ENCODE measurements at regions not wholly inside any gene's neighbourhood (a gene's known extent, or its start where the extent isn't known, plus 50 kb on each side); places are given as distances from the start of the nearest gene placed in this dataset.

GRCh38 chr1:234899041-234899729 lies 229.5 kb downstream of the TOMM20 start:
- ChIA-PET POLR2A (no interaction called here), CTCF (interaction anchor here (0.6 to 1.0 kb wide), 2 partner anchors 28 to 729 kb away, joined by 3 to 5 read pairs; no protein-coding TSS in a partner anchor)
- no peak overlapping the region for H3K27ac ChIP-seq (ENCODE audit: extremely low read depth, low read depth, low read length)
- H3K36me3 ChIP-seq (ENCODE audit: control insufficient read depth in 2 of 2, insufficient read depth in 1 of 2, low read length in 2 of 2): no peaks in the 10 kb centered on the region
- no peak overlapping the region for H3K4me3 ChIP-seq (ENCODE audit: low read depth, low read length)
- no peaks in the 10 kb centered on the region for H3K9me3 ChIP-seq (ENCODE audit: control insufficient read depth, insufficient read depth, low read depth, low read length)
- TF ChIP-seq ZNF292 (tag by site-specific recombination; IDR thresholded peaks at IDR 0.05; ENCODE audit: borderline replicate concordance, low read depth) (no peak), KLF17 (tag by site-specific recombination; IDR thresholded peaks at IDR 0.05) (peak; percentile 90), ZNF426 (tag by site-specific recombination; IDR thresholded peaks at IDR 0.05) (no peak), CTCF (tag by site-specific recombination; IDR thresholded peaks at IDR 0.05) (no peak), ZSCAN16 (tag by site-specific recombination; IDR thresholded peaks at IDR 0.05) (no peak), ZNF239 (tag by site-specific recombination; IDR thresholded peaks at IDR 0.05) (no peak), ZNF529 (tag by site-specific recombination; IDR thresholded peaks at IDR 0.05; ENCODE audit: insufficient replicate concordance) (no peak), ZNF24 (tag by site-specific recombination; IDR thresholded peaks at IDR 0.05) (no peak), ELK4 (IDR thresholded peaks at IDR 0.05; ENCODE audit: borderline replicate concordance, low read depth, low read length) (no peak), ZBTB21 (tag by site-specific recombination; IDR thresholded peaks at IDR 0.05) (no peak), SCRT1 (tag by site-specific recombination; IDR thresholded peaks at IDR 0.05; ENCODE audit: borderline replicate concordance) (no peak), ZNF555 (tag by site-specific recombination; conservative IDR thresholded peaks at IDR 0.05) (no peak), ZBTB20 (tag by site-specific recombination; IDR thresholded peaks at IDR 0.05) (peak; percentile 75), ZNF350 (tag by site-specific recombination; IDR thresholded peaks at IDR 0.05) (no peak), REPIN1 (tag by site-specific recombination; IDR thresholded peaks at IDR 0.05; ENCODE audit: low read depth) (no peak), ZXDB (tag by site-specific recombination; IDR thresholded peaks at IDR 0.05) (no peak), ZNF654 (tag by site-specific recombination; IDR thresholded peaks at IDR 0.05; ENCODE audit: low read depth) (no peak), GLIS1 (tag by site-specific recombination; IDR thresholded peaks at IDR 0.05) (0 out of 2 replicates have a peak, but pooled peaks have one; percentile 7), ZNF274 (IDR thresholded peaks at IDR 0.05; ENCODE audit: low read length) (no peak), ZNF274 (tag by site-specific recombination; IDR thresholded peaks at IDR 0.05; ENCODE audit: borderline replicate concordance) (no peak), OSR2 (tag by site-specific recombination; IDR thresholded peaks at IDR 0.05) (no peak), ZNF2 (tag by site-specific recombination; IDR thresholded peaks at IDR 0.05) (no peak), ZBTB1 (tag by site-specific recombination; IDR thresholded peaks at IDR 0.05) (no peak), SP2 (tag by site-specific recombination; IDR thresholded peaks at IDR 0.05) (no peak), HOXD13 (CRISPR knock-in tag; IDR thresholded peaks at IDR 0.05; ENCODE audit: borderline replicate concordance) (no peak), ZNF335 (tag by site-specific recombination; conservative IDR thresholded peaks at IDR 0.05) (no peak), KLF7 (tag by site-specific recombination; IDR thresholded peaks at IDR 0.05; ENCODE audit: borderline replicate concordance) (no peak), ZIC2 (tag by site-specific recombination; IDR thresholded peaks at IDR 0.05) (peak; percentile 60)
- H3K4me1 ChIP-seq (ENCODE audit: control insufficient read depth, insufficient read depth, low read length): peaks cover 4% of the 10 kb centered on the region; the same call in 1 of the 2 replicates

Data from HEK293 (cell line).